Trophoblast cell (in vitro differentiated cells and primary cell): ENCODE measurements at regions not wholly inside any gene's neighbourhood (a gene's known extent, or its start where the extent isn't known, plus 50 kb on each side); places are given as distances from the start of the nearest gene placed in this dataset.

Experiments
- DNase-seq, 2 donors: peaks; one replicate each; pipeline ENCODE4 v3.0.0-alpha.2; 2016
- H2AFZ ChIP-seq: 2 replicates; pipeline ENCODE4 v1.6.1; 2013; ENCODE audit warnings: low read length, moderate library complexity, mild to moderate bottlenecking; ENCODE audit not compliant: insufficient read depth, poor library complexity
- H2AK5ac ChIP-seq: 2 replicates; pipeline ENCODE4 v1.6.1; 2013; ENCODE audit warnings: mild to moderate bottlenecking, low read length
- H2BK120ac ChIP-seq: 2 replicates; pipeline ENCODE4 v1.6.1; 2013; ENCODE audit warnings: low read length, mild to moderate bottlenecking, moderate library complexity; ENCODE audit not compliant: insufficient read depth, poor library complexity
- H2BK12ac ChIP-seq: 2 replicates; pipeline ENCODE4 v1.6.1; 2013; ENCODE audit warnings: mild to moderate bottlenecking, low read length, moderate library complexity
- H2BK5ac ChIP-seq: 2 replicates; pipeline ENCODE4 v1.6.1; 2013; ENCODE audit warnings: low read length, low read depth, moderate library complexity, mild to moderate bottlenecking; ENCODE audit not compliant: poor library complexity
- H3K14ac ChIP-seq: 2 replicates; pipeline ENCODE4 v1.6.1; 2013; ENCODE audit warnings: mild to moderate bottlenecking, low read length
- H3K18ac ChIP-seq: 2 replicates; pipeline ENCODE4 v1.6.1; 2013; ENCODE audit warnings: mild to moderate bottlenecking, low read length
- H3K23ac ChIP-seq: 2 replicates; pipeline ENCODE4 v1.6.1; 2013; ENCODE audit warnings: low read length
- H3K27ac ChIP-seq: 2 replicates; pipeline ENCODE4 v1.5.1; 2013; ENCODE audit warnings: low read depth, mild to moderate bottlenecking, inconsistent platforms, low read length, moderate library complexity
- H3K27me3 ChIP-seq: 2 replicates; pipeline ENCODE4 v1.6.1; 2013; ENCODE audit warnings: inconsistent platforms, mild to moderate bottlenecking, low read length, moderate library complexity; ENCODE audit not compliant: insufficient read depth
- H3K36me3 ChIP-seq, 2 experiments: 1 replicate in 1 of 2; 2 replicates in 1 of 2; pipeline ENCODE4 v1.6.1; 2013; ENCODE audit warnings: low read length in 2 of 2, mild to moderate bottlenecking in 2 of 2, moderate library complexity in 1 of 2; ENCODE audit not compliant: insufficient read depth in 2 of 2, control insufficient read depth in 1 of 2
- H3K4ac ChIP-seq: 2 replicates; pipeline ENCODE4 v1.6.1; 2013; ENCODE audit warnings: low read depth, mild to moderate bottlenecking, low read length, moderate library complexity
- H3K4me1 ChIP-seq, 2 experiments: 1 replicate in 1 of 2; 2 replicates in 1 of 2; pipeline ENCODE4 v1.6.1; 2013; ENCODE audit warnings: low read length in 2 of 2, mild to moderate bottlenecking in 2 of 2, moderate library complexity in 1 of 2; ENCODE audit not compliant: insufficient read depth in 2 of 2, control insufficient read depth in 1 of 2
- H3K4me2 ChIP-seq: 2 replicates; pipeline ENCODE4 v1.6.1; 2013; ENCODE audit warnings: inconsistent platforms, mild to moderate bottlenecking, low read length, moderate library complexity
- H3K4me3 ChIP-seq: 2 replicates; pipeline ENCODE4 v1.5.1; 2013; ENCODE audit warnings: mild to moderate bottlenecking, low read depth, low read length, inconsistent platforms
- H3K79me1 ChIP-seq: one replicate; pipeline ENCODE4 v1.6.1; 2013; ENCODE audit warnings: low read length
- H3K79me2 ChIP-seq: 2 replicates; pipeline ENCODE4 v1.6.1; 2013; ENCODE audit warnings: low read length, mild to moderate bottlenecking; ENCODE audit not compliant: control insufficient read depth, insufficient read depth, poor library complexity
- H3K9ac ChIP-seq: 2 replicates; pipeline ENCODE4 v1.6.1; 2013; ENCODE audit warnings: mild to moderate bottlenecking, low read length
- H3K9me3 ChIP-seq: 2 replicates; pipeline ENCODE4 v1.6.1; 2013; ENCODE audit warnings: low read depth, mild to moderate bottlenecking, control low read depth, inconsistent platforms, low read length; ENCODE audit not compliant: insufficient read depth
- H4K12ac ChIP-seq: 2 replicates; pipeline ENCODE4 v1.6.1; 2013; ENCODE audit warnings: low read depth, mild to moderate bottlenecking, low read length, moderate library complexity
- H4K8ac ChIP-seq: 2 replicates; pipeline ENCODE4 v1.6.1; 2013; ENCODE audit warnings: low read depth, mild to moderate bottlenecking, low read length, moderate library complexity
- H4K91ac ChIP-seq: one replicate; pipeline ENCODE4 v1.6.1; 2013; ENCODE audit warnings: low read depth, mild to moderate bottlenecking, low read length, moderate library complexity
- WGBS: extraction: QIAGEN DNeasy Blood & Tissue Kit; methylation state at CpG from one replicate; pipeline ENCODE4 v1.1.7; 2013; ENCODE audit warnings: missing lambda C conversion rate; ENCODE audit not compliant: insufficient read length, insufficient coverage; ENCODE audit errors: extremely low coverage; 5-methylcytosine and 5-hydroxymethylcytosine counted together

DNA sequence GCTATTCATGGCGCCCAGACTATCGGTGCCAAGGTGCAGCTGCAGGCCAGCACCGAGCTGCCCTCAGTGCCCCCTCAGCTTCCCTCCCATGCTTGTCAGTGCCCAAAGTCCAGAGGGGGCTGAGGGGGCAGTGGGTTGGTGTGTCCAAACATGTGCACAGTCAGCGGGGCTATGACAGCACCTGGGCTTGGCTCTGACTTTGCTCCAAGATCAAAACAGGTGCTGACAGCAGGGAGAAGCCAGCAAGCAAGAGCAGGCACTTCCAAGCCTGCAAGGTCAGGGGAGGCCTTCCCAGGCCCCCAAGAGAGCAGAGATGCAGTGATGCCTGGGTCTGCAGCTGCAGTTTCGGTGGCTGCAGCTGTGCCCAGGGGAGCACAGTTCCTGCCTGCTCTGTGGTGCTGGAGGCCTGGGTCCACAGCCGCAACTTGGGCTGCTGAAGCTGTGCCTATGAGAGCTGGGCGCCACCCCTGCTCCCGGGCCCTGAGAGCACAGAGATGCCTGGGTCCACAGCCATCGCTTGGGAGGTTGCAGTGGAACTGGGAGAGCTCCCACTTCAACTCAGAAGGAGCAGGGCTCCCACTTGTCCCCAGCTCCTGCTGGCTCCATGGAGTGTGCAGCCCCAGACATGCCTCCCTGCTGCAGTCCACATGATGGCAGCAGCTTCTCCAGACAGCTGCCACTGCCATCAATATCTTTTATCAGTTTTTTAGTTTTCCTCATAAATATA is 775.3 kb upstream of the POU3F3 start:
- H3K36me3 ChIP-seq, result no peaks in the 10 kb centered on the region
- H2BK5ac ChIP-seq, result no peak overlapping the region
- no peak overlapping the region for H3K27ac ChIP-seq
- H2AK5ac ChIP-seq, result no peak overlapping the region
- H3K79me1 ChIP-seq, result no peaks in the 10 kb centered on the region
- no peak overlapping the region for H3K4ac ChIP-seq
- no peaks in the 10 kb centered on the region for H3K79me2 ChIP-seq
- DNase-seq, result no peak
- no peak overlapping the region for H4K91ac ChIP-seq
- WGBS, result no CpG with 5 or more reads among the region's 9 CpGs
- H3K27me3 ChIP-seq, result no peaks in the 10 kb centered on the region
- H3K14ac ChIP-seq, result no peak overlapping the region
- H3K4me1 ChIP-seq, result no peaks in the 10 kb centered on the region
- no peak overlapping the region for H3K4me3 ChIP-seq
- no peak overlapping the region for H2BK120ac ChIP-seq
- H2BK12ac ChIP-seq, result no peak overlapping the region
- H4K12ac ChIP-seq, result no peak overlapping the region
- no peak overlapping the region for H2AFZ ChIP-seq
- H4K8ac ChIP-seq, result no peak overlapping the region
- H3K18ac ChIP-seq, result no peak overlapping the region
- H3K9ac ChIP-seq, result no peak overlapping the region
- no peak overlapping the region for H3K23ac ChIP-seq
- peaks cover 1% of the 10 kb centered on the region for H3K9me3 ChIP-seq
- H3K4me2 ChIP-seq, result no peak overlapping the region

GRCh38 chr2:104088745-104089144 is 765.2 kb upstream of the POU3F3 start:
- no peaks in the 10 kb centered on the region for H3K79me1 ChIP-seq
- no peaks in the 10 kb centered on the region for H3K27me3 ChIP-seq
- no peak overlapping the region for H3K9ac ChIP-seq
- no peak overlapping the region for H3K14ac ChIP-seq
- no peak overlapping the region for H3K4me2 ChIP-seq
- no peak overlapping the region for H3K4ac ChIP-seq
- H3K4me1 ChIP-seq, result no peaks in the 10 kb centered on the region
- no peak overlapping the region for H4K8ac ChIP-seq
- H3K18ac ChIP-seq, result no peak overlapping the region
- no CpG with 5 or more reads among the region's 5 CpGs for WGBS
- no peak overlapping the region for H2AK5ac ChIP-seq
- peaks cover 1% of the 10 kb centered on the region for H3K79me2 ChIP-seq
- H2BK120ac ChIP-seq, result no peak overlapping the region
- H3K23ac ChIP-seq, result no peak overlapping the region
- no peak overlapping the region for H2AFZ ChIP-seq
- H4K12ac ChIP-seq, result no peak overlapping the region
- H2BK5ac ChIP-seq, result no peak overlapping the region
- no peak overlapping the region for H4K91ac ChIP-seq
- no peak overlapping the region for H3K4me3 ChIP-seq
- no peak for DNase-seq
- H2BK12ac ChIP-seq, result no peak overlapping the region
- H3K36me3 ChIP-seq, result no peaks in the 10 kb centered on the region
- no peaks in the 10 kb centered on the region for H3K9me3 ChIP-seq
- H3K27ac ChIP-seq, result no peak overlapping the region

GRCh38 chr2:104090407-104090806 is 763.5 kb upstream of the POU3F3 start:
- H3K4me3 ChIP-seq, result no peak overlapping the region
- no peak overlapping the region for H4K8ac ChIP-seq
- no CpG with 5 or more reads among the region's 6 CpGs for WGBS
- no peak overlapping the region for H2BK5ac ChIP-seq
- no peak for DNase-seq
- no peak overlapping the region for H3K4ac ChIP-seq
- no peak overlapping the region for H4K91ac ChIP-seq
- H2AK5ac ChIP-seq, result no peak overlapping the region
- no peak overlapping the region for H3K9ac ChIP-seq
- H3K4me2 ChIP-seq, result no peak overlapping the region
- H3K36me3 ChIP-seq, result no peaks in the 10 kb centered on the region
- H3K23ac ChIP-seq, result no peak overlapping the region
- no peaks in the 10 kb centered on the region for H3K27me3 ChIP-seq
- no peaks in the 10 kb centered on the region for H3K4me1 ChIP-seq
- H3K18ac ChIP-seq, result no peak overlapping the region
- H3K9me3 ChIP-seq, result no peaks in the 10 kb centered on the region
- no peak overlapping the region for H3K14ac ChIP-seq
- no peak overlapping the region for H4K12ac ChIP-seq
- H3K79me1 ChIP-seq, result no peaks in the 10 kb centered on the region
- peaks cover 1% of the 10 kb centered on the region for H3K79me2 ChIP-seq
- H2AFZ ChIP-seq, result no peak overlapping the region
- no peak overlapping the region for H2BK120ac ChIP-seq
- H2BK12ac ChIP-seq, result no peak overlapping the region
- H3K27ac ChIP-seq, result no peak overlapping the region

- Histone ChIP-seq H2BK120ac (no peak overlapping the region), H3K4ac (no peak overlapping the region), H2AK5ac (no peak overlapping the region), H3K9me3 (no peaks in the 10 kb centered on the region), H2AFZ (no peak overlapping the region), H3K4me3 (no peak overlapping the region), H3K18ac (no peak overlapping the region), H3K27me3 (no peaks in the 10 kb centered on the region), H2BK12ac (no peak overlapping the region), H3K14ac (no peak overlapping the region), H3K4me1 (no peaks in the 10 kb centered on the region), H3K79me1 (no peaks in the 10 kb centered on the region), H3K27ac (no peak overlapping the region), H3K4me2 (no peak overlapping the region), H4K12ac (no peak overlapping the region), H2BK5ac (no peak overlapping the region), H3K79me2 (peaks cover 1% of the 10 kb centered on the region), H3K36me3 (no peaks in the 10 kb centered on the region), H3K9ac (no peak overlapping the region), H4K8ac (no peak overlapping the region), H3K23ac (no peak overlapping the region), H4K91ac (no peak overlapping the region)
- DNase-seq, result no peak
Measured at GRCh38 chr2:104091894-104092293, 762.0 kb upstream of the POU3F3 start.
